ENCODE measurements at regions not wholly inside any gene's neighbourhood (a gene's known extent, or its start where the extent isn't known, plus 50 kb on each side); places are given as distances from the start of the nearest gene placed in this dataset.

DNA sequence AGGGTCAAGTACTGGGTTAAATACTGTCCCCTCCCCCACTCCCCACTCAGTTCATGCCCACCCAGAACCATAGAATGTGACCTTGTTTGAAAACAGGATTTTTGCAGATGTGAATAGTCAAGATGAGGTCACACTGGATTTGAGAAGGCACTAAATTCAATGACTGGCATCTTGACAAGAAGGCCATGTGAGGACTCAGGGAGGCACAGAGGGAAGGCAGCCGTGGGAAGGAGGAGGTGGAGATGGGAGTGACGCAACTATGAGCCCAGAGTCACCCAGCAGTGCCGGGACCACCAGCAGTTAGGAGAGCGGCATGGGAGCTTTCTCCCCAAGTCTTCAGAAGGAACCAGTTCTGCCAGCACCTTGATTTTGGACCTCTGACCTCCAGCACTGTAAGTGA lies 257.3 kb downstream of the BCL2 start:
- H3K27ac ChIP-seq (ENCODE audit: low read length): no peak overlapping the region
- no peak overlapping the region for H3K4me3 ChIP-seq (ENCODE audit: control insufficient read depth in 1 of 2, extremely low read depth in 1 of 2, low read length in 1 of 2)
- Mint-ChIP-seq H3K4me1 (no peaks in the 10 kb centered on the region), H3K4me3 (no peak overlapping the region), H3K36me3 (no peaks in the 10 kb centered on the region), H3K27ac (no peak overlapping the region), H3K9me3 (no peaks in the 10 kb centered on the region), H3K27me3 (peaks cover 4 to 11% of the 10 kb centered on the region in 2 donors)
- ATAC-seq (replicated peaks in 1 of 4) (no peak), DNase-seq (no peak)
- 92% methylated on average over 2 of the region's 4 CpGs for WGBS (ENCODE audit: insufficient coverage)
- H3K36me3 ChIP-seq (ENCODE audit: control insufficient read depth in 2 of 2, extremely low read depth in 1 of 2, insufficient read depth in 1 of 2, low read length in 1 of 2): no peaks in the 10 kb centered on the region
- ChIA-PET POLR2A (interaction anchor here in 1 of 2 donors (0.7 kb wide), 1 partner anchor 14 kb away, joined by 5 read pairs; no protein-coding TSS in a partner anchor), CTCF (interaction anchor here in 1 of 2 donors (0.7 kb wide), 1 partner anchor 641 kb away, joined by 3 read pairs; no protein-coding TSS in a partner anchor)
- no peaks in the 10 kb centered on the region for H3K4me1 ChIP-seq (ENCODE audit: control insufficient read depth in 1 of 2, extremely low read depth in 1 of 2, insufficient read depth in 2 of 2, low read length in 2 of 2)
- H3K9me3 ChIP-seq: no peaks in the 10 kb centered on the region
- peaks cover 0 to 8% of the 10 kb centered on the region in 2 experiments for H3K27me3 ChIP-seq (replicated peaks in 1 of 2; ENCODE audit: control insufficient read depth in 2 of 2, extremely low read depth in 1 of 2, insufficient read depth in 2 of 2, low read length in 1 of 2)

DNA sequence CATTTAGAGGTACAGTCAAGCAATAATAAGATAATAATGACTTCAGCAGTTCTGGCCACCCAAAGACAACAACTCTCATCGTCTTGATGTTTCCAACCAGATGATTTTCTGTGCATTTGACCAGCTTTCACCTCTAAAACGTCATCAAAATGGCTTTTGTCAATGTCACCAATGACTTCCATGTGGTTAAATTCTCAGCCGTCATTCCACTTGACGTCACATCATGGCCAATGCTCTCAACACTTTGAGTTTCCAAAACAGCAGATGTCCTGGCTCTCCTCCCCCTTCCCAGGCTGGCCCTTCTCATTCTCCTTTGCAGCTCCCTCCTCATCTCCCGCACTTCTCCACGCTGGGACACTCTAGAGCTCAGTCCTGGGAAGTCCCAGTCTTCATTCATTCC lies 258.3 kb downstream of the BCL2 start:
- H3K4me3 Mint-ChIP-seq: no peak overlapping the region
- Histone ChIP-seq H3K9me3 (no peaks in the 10 kb centered on the region), H3K36me3 (ENCODE audit: control insufficient read depth in 2 of 2, extremely low read depth in 1 of 2, insufficient read depth in 1 of 2, low read length in 1 of 2) (no peaks in the 10 kb centered on the region), H3K4me3 (ENCODE audit: control insufficient read depth in 1 of 2, extremely low read depth in 1 of 2, low read length in 1 of 2) (no peak overlapping the region), H3K27me3 (replicated peaks in 1 of 2; ENCODE audit: control insufficient read depth in 2 of 2, extremely low read depth in 1 of 2, insufficient read depth in 2 of 2, low read length in 1 of 2) (peaks cover 0 to 8% of the 10 kb centered on the region in 2 experiments), H3K4me1 (ENCODE audit: control insufficient read depth in 1 of 2, extremely low read depth in 1 of 2, insufficient read depth in 2 of 2, low read length in 2 of 2) (no peaks in the 10 kb centered on the region), H3K27ac (ENCODE audit: low read length) (no peak overlapping the region)
- H3K9me3 Mint-ChIP-seq: no peaks in the 10 kb centered on the region
- DNase-seq: no peak
- ChIA-PET POLR2A (interaction anchor here in 1 of 2 donors (0.6 kb wide), 1 partner anchor 353 kb away, joined by 4 read pairs; no protein-coding TSS in a partner anchor), CTCF (interaction anchor here in 1 of 2 donors (0.7 kb wide), 2 partner anchors 256 to 640 kb away, joined by 3 to 4 read pairs; no protein-coding TSS in a partner anchor)
- H3K36me3 Mint-ChIP-seq: no peaks in the 10 kb centered on the region
- no peak for ATAC-seq (replicated peaks in 1 of 4)
- H3K27me3 Mint-ChIP-seq: peaks cover 4 to 11% of the 10 kb centered on the region in 2 donors
- no peaks in the 10 kb centered on the region for H3K4me1 Mint-ChIP-seq
- no peak overlapping the region for H3K27ac Mint-ChIP-seq
- WGBS (ENCODE audit: insufficient coverage): 86% methylated on average over 4 of the region's 6 CpGs

DNA sequence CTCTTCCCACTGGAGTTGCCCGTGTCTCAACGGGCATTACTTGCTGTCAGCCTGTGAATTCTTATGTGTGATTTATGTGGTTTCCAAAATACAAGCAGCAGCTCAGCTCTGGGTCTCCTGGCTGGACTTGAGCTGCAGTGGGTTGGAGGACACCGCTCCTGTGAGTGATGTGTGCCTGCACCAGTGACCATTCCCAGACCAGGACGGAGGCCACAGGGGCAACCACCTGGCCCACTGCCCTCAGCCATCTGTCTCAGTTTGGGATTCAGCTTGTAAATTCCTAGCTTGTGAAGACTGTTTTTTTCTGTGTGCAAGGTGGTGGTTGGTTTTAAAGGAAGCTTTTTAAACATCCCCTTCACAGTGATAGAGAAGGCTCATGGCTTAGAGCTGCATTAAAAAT lies 261.0 kb downstream of the BCL2 start:
- Histone ChIP-seq H3K9me3 (no peaks in the 10 kb centered on the region), H3K4me1 (ENCODE audit: control insufficient read depth in 1 of 2, extremely low read depth in 1 of 2, insufficient read depth in 2 of 2, low read length in 2 of 2) (no peaks in the 10 kb centered on the region), H3K4me3 (ENCODE audit: control insufficient read depth in 1 of 2, extremely low read depth in 1 of 2, low read length in 1 of 2) (no peak overlapping the region), H3K36me3 (ENCODE audit: control insufficient read depth in 2 of 2, extremely low read depth in 1 of 2, insufficient read depth in 1 of 2, low read length in 1 of 2) (no peaks in the 10 kb centered on the region), H3K27ac (ENCODE audit: low read length) (no peak overlapping the region), H3K27me3 (replicated peaks in 1 of 2; ENCODE audit: control insufficient read depth in 2 of 2, extremely low read depth in 1 of 2, insufficient read depth in 2 of 2, low read length in 1 of 2) (peaks cover 0 to 8% of the 10 kb centered on the region in 2 experiments)
- Mint-ChIP-seq H3K4me3 (no peak overlapping the region), H3K9me3 (no peaks in the 10 kb centered on the region), H3K36me3 (no peaks in the 10 kb centered on the region), H3K4me1 (peaks cover 4 to 8% (median 7%) of the 10 kb centered on the region in 3 donors), H3K27me3 (peaks cover 4 to 6% of the 10 kb centered on the region in 2 donors), H3K27ac (no peak overlapping the region)
- POLR2A ChIA-PET: no interaction called here
- DNase-seq (no peak), ATAC-seq (replicated peaks in 1 of 4) (no peak)
- 100% methylated on average over 2 of the region's 4 CpGs for WGBS (ENCODE audit: insufficient coverage)
- CTCF ChIA-PET: interaction anchor here in 1 of 2 donors (0.5 kb wide), 1 partner anchor 23 kb away, joined by 3 read pairs; no protein-coding TSS in a partner anchor

DNA sequence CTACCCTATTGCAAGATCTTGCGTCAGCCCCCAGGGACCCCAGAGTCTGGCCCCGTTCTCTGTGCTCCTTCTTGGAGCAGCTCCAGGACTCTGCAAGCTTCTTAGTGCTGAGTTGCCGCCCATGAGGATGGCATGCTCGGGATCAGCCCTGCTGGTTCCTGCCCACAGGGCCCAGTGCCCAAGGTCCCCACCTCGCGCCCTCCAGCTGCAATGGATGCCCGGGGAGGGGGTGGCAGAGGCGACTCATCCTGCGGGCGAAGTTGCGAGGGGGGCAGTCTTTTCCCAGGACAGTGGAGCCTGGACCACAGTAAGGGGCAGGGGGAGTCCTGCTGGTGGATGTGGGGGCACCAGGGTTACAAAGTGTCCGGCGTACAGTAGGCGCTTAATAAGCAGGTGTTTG lies 261.9 kb downstream of the BCL2 start:
- Histone ChIP-seq H3K9me3 (no peaks in the 10 kb centered on the region), H3K4me1 (ENCODE audit: control insufficient read depth in 1 of 2, extremely low read depth in 1 of 2, insufficient read depth in 2 of 2, low read length in 2 of 2) (no peaks in the 10 kb centered on the region), H3K4me3 (ENCODE audit: control insufficient read depth in 1 of 2, extremely low read depth in 1 of 2, low read length in 1 of 2) (no peak overlapping the region), H3K36me3 (ENCODE audit: control insufficient read depth in 2 of 2, extremely low read depth in 1 of 2, insufficient read depth in 1 of 2, low read length in 1 of 2) (no peaks in the 10 kb centered on the region), H3K27ac (ENCODE audit: low read length) (no peak overlapping the region), H3K27me3 (replicated peaks in 1 of 2; ENCODE audit: control insufficient read depth in 2 of 2, extremely low read depth in 1 of 2, insufficient read depth in 2 of 2, low read length in 1 of 2) (no peaks in the 10 kb centered on the region)
- Mint-ChIP-seq H3K27ac (no peak overlapping the region), H3K4me1 (peaks cover 4 to 8% (median 7%) of the 10 kb centered on the region in 3 donors), H3K4me3 (no peak overlapping the region), H3K9me3 (no peaks in the 10 kb centered on the region), H3K36me3 (no peaks in the 10 kb centered on the region), H3K27me3 (peaks cover 2 to 3% of the 10 kb centered on the region in 2 donors)
- ATAC-seq (replicated peaks in 1 of 4): no peak
- DNase-seq: no peak
- WGBS (ENCODE audit: insufficient coverage): 99% methylated on average over 9 of the region's 14 CpGs
- CTCF ChIA-PET: no interaction called here
- POLR2A ChIA-PET: no interaction called here

DNA sequence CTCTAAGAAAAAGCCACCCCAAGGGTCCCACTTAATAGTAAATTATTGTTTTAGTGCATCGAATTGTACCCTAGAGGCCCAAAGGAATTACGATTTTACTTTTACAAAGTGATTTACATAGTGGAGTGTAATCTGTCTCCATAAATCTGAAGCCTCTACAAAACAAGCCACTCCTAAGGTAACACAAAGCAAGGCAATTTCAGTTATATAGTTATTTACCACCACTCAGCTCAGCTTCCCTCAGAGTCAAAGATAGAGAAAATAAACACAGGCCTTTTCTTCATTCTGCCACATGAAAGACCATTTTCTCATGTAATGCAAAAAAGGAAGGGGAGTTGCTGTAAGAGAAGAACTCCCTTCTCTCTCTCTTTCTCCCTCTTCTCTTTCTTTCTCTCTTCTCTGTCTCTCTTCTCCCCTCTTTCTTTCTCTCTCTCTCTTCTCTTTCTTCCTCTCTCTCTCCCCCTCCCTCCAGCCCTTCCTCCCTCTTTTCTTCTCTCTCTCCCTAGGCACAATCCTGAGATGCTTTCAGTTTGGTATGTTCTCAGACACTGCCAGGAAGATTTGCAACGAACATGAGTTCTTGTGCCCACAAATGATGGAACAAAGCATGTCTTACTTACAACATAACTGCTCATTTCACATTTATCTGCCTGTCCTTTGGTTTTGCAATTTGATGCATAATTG lies 264.5 kb downstream of the BCL2 start:
- no peaks in the 10 kb centered on the region for H3K27me3 ChIP-seq (replicated peaks in 1 of 2; ENCODE audit: control insufficient read depth in 2 of 2, extremely low read depth in 1 of 2, insufficient read depth in 2 of 2, low read length in 1 of 2)
- Mint-ChIP-seq H3K4me1 (peaks cover 8 to 16% (median 10%) of the 10 kb centered on the region in 3 donors), H3K36me3 (no peaks in the 10 kb centered on the region), H3K4me3 (no peak overlapping the region), H3K27ac (no peak overlapping the region), H3K9me3 (no peaks in the 10 kb centered on the region), H3K27me3 (no peaks in the 10 kb centered on the region)
- H3K27ac ChIP-seq (ENCODE audit: low read length): no peak overlapping the region
- H3K4me3 ChIP-seq (ENCODE audit: control insufficient read depth in 1 of 2, extremely low read depth in 1 of 2, low read length in 1 of 2): no peak overlapping the region
- no peak for ATAC-seq (replicated peaks in 1 of 4)
- ChIA-PET CTCF (interaction anchor here in 1 of 2 donors (0.6 kb wide), 1 partner anchor 232 kb away, joined by 3 read pairs; no protein-coding TSS in a partner anchor), POLR2A (no interaction called here)
- WGBS (ENCODE audit: insufficient coverage): no CpG with 5 or more reads among the region's 3 CpGs
- no peaks in the 10 kb centered on the region for H3K9me3 ChIP-seq
- peaks cover 0 to 23% of the 10 kb centered on the region in 2 experiments for H3K4me1 ChIP-seq (ENCODE audit: control insufficient read depth in 1 of 2, extremely low read depth in 1 of 2, insufficient read depth in 2 of 2, low read length in 2 of 2)
- H3K36me3 ChIP-seq (ENCODE audit: control insufficient read depth in 2 of 2, extremely low read depth in 1 of 2, insufficient read depth in 1 of 2, low read length in 1 of 2): no peaks in the 10 kb centered on the region
- no peak for DNase-seq

DNA sequence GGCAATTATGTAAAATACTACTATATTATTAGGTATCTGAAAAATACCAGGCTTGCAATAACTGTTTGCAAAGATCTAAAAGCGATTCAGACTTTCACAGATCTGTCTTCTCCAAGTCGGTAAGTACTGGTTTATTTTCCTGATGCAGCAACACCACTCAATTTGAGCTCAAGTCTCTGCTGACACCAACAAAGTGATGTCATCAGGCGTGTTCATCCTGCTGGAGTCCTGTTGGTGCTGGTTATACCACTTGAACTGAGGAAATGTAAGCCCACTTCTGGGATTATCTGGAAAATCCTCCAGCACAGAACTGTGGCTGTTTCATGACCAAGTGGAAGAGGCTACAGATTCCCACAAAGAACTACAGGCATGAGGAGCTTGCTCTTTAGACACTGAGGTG lies 267.6 kb downstream of the BCL2 start:
- POLR2A ChIA-PET: interaction anchor here in 1 of 2 donors (0.6 kb wide), 1 partner anchor 1264 kb away, joined by 3 read pairs; no protein-coding TSS in a partner anchor
- H3K36me3 ChIP-seq (ENCODE audit: control insufficient read depth in 2 of 2, extremely low read depth in 1 of 2, insufficient read depth in 1 of 2, low read length in 1 of 2): no peaks in the 10 kb centered on the region
- peaks cover 0 to 24% of the 10 kb centered on the region in 2 experiments for H3K4me1 ChIP-seq (ENCODE audit: control insufficient read depth in 1 of 2, extremely low read depth in 1 of 2, insufficient read depth in 2 of 2, low read length in 2 of 2)
- no peak overlapping the region for H3K4me3 ChIP-seq (ENCODE audit: control insufficient read depth in 1 of 2, extremely low read depth in 1 of 2, low read length in 1 of 2)
- ATAC-seq (replicated peaks in 1 of 4) (no peak), DNase-seq (no peak)
- WGBS (ENCODE audit: insufficient coverage): 76% methylated on average over 3 of the region's 3 CpGs
- H3K9me3 ChIP-seq: no peaks in the 10 kb centered on the region
- no peaks in the 10 kb centered on the region for H3K9me3 Mint-ChIP-seq
- no peak overlapping the region for H3K4me3 Mint-ChIP-seq
- CTCF ChIA-PET: interaction anchor here in 1 of 2 donors (0.5 to 1.0 kb wide), 2 partner anchors 8 to 58 kb away, joined by 3 to 4 read pairs; no protein-coding TSS in a partner anchor
- H3K4me1 Mint-ChIP-seq: peaks cover 12 to 22% (median 16%) of the 10 kb centered on the region in 3 donors
- H3K27ac ChIP-seq (ENCODE audit: low read length): peak overlapping the region; percentile 14
- H3K27ac Mint-ChIP-seq: peak overlapping the region; percentile 24 to 67
- H3K27me3 ChIP-seq (replicated peaks in 1 of 2; ENCODE audit: control insufficient read depth in 2 of 2, extremely low read depth in 1 of 2, insufficient read depth in 2 of 2, low read length in 1 of 2): no peaks in the 10 kb centered on the region
- no peaks in the 10 kb centered on the region for H3K36me3 Mint-ChIP-seq
- H3K27me3 Mint-ChIP-seq: no peaks in the 10 kb centered on the region

Measured in T-cell (primary cell).